Heart left ventricle (tissue), 16 donors: ENCODE measurements at regions not wholly inside any gene's neighbourhood (a gene's known extent, or its start where the extent isn't known, plus 50 kb on each side); places are given as distances from the start of the nearest gene placed in this dataset.
"Not testable (repeated sequence)": the region's sequence is repeated elsewhere in the genome, so short reads cannot be mapped to it uniquely, and the experiment has no call there.

Experiments used
- ATAC-seq, 4 donors: fragments of 200-7000 bp; cut with Tn5 transposase; one replicate each; pipeline ENCODE4 v1.9.1; 2020 to 2022; ENCODE audit warnings: moderate library complexity in 4 of 4, mild to moderate bottlenecking in 3 of 4, moderate number of reproducible peaks in 1 of 4
- DNase-seq, 5 donors: peaks; one replicate each; pipeline ENCODE4 v3.0.0-alpha.2; 2020
- H3K27ac ChIP-seq, 12 donors: fragments of 200-600 bp; sonication (generic) in 4 of 12; one replicate each; pipeline versions ENCODE4 v1.5.0 to v1.8.0; 2016 to 2022; ENCODE audit warnings: mild to moderate bottlenecking in 2 of 12
- H3K27me3 ChIP-seq, 9 donors: fragments of 200-600 bp; sonication (generic) in 2 of 9; one replicate each; pipeline versions ENCODE4 v1.5.1 to v1.8.0; 2016 to 2022; ENCODE audit warnings: mild to moderate bottlenecking in 3 of 9
- H3K36me3 ChIP-seq, 9 donors: fragments of 200-600 bp; sonication (generic) in 2 of 9; one replicate each; pipeline versions ENCODE4 v1.5.0 to v1.8.0; 2018 to 2022; ENCODE audit warnings: mild to moderate bottlenecking in 2 of 9
- H3K4me1 ChIP-seq, 12 donors: fragments of 200-600 bp; sonication (generic) in 4 of 12; one replicate each; pipeline versions ENCODE4 v1.5.0 to v1.8.0; 2016 to 2022; ENCODE audit warnings: mild to moderate bottlenecking in 3 of 12
- H3K4me3 ChIP-seq, 12 donors: fragments of 200-600 bp; sonication (generic) in 4 of 12; one replicate each; pipeline versions ENCODE4 v1.5.0 to v1.8.0; 2017 to 2022; ENCODE audit warnings: mild to moderate bottlenecking in 9 of 12, moderate library complexity in 4 of 12
- H3K9me3 ChIP-seq, 12 donors: fragments of 200-600 bp; sonication (generic) in 4 of 12; one replicate each; pipeline versions ENCODE4 v1.5.0 to v1.8.0; 2016 to 2022; ENCODE audit warnings: mild to moderate bottlenecking in 1 of 12
- CTCF ChIP-seq, 12 donors: fragments of 200-600 bp; sonication (generic) in 4 of 12; IDR thresholded peaks; one replicate each; pipeline versions ENCODE4 v1.5.0 to v1.8.0; 2018 to 2022; ENCODE audit warnings: antibody characterized with exemption in 12 of 12, mild to moderate bottlenecking in 5 of 12
- POLR2A ChIP-seq, 2 donors: fragments of 450-650 bp; IDR thresholded peaks; one replicate each; pipeline ENCODE4 v1.6.1; 2017; ENCODE audit warnings: antibody characterized with exemption in 2 of 2, mild to moderate bottlenecking in 2 of 2, moderate library complexity in 2 of 2
- WGBS, 4 donors: extraction: QIAGEN DNeasy Blood & Tissue Kit in 2 of 4; methylation state at CpG; one replicate each; pipeline versions ENCODE4 v1.1.5 to v1.1.7; 2013 to 2018; 5-methylcytosine and 5-hydroxymethylcytosine counted together
- intact Hi-C, 10 donors: fragments of 100-400 bp; cut with DNase I; formaldehyde crosslinking; loops; one replicate each; pipeline versions ENCODE4 v1.11.1 to v1.14.2; 2022
- donor health status: ischemic (EF 13 %, LVEDD 7.1; RV severe dilation, severe dysfunction).
- donor health status: healthy with polysubstance abuse.
- donor health status: DM: no; HTN: yes; CAD: no.
- donor health status: DM: no; HTN: no; CAD: no.
- donor health status: ischemic (EF 25% LVEDD 6.9; RV normal size, moderate dysfunction).
- donor health status: ischemic (EF 25% LVEDD 5.7; RV mildly dilated, moderate dysfunction).
- donor health status: healthy.
- donor health status: DM: yes; HTN: yes; CAD: no.
- donor health status: ischemic (EF 35%, LVEDD 5.7; RV mildly dilated, moderate dysfunction).
- donor health status: nonischemic (EF 11% LVEDD 7.7; RV severe dilation, severe dysfunction).
- donor health status: DM: yes; HTN: yes; CAD: no.
- donor health status: PGD.
- donor health status: ischemic (EF 29% LVEDD 5.4; RV normal size, mild dysfunction).
- donor health status: nonischemic (EF 23%, LVEDD 6.1; RV moderate dilation, normal function).

- intact Hi-C loops, result no loop called here
- TF ChIP-seq CTCF (IDR thresholded peaks at IDR 0.05) (no peak), POLR2A (IDR thresholded peaks at IDR 0.05) (no peak)
- Histone ChIP-seq H3K27ac (no peak overlapping the region), H3K9me3 (no peaks in the 10 kb centered on the region), H3K27me3 (no peaks in the 10 kb centered on the region), H3K4me3 (no peak overlapping the region), H3K4me1 (no peaks in the 10 kb centered on the region), H3K36me3 (no peaks in the 10 kb centered on the region)
- WGBS, 4 donors, result 61 to 72% (median 66%) methylated on average over 4 of the region's 4 CpGs
- DNase-seq (no peak), ATAC-seq (no peak)
These were observed 230.3 kb downstream of the CNTN3 start for GRCh38 chr3:74384159-74384558.

GRCh38 chr3:74377669-74378068 is 236.8 kb downstream of the CNTN3 start:
- Histone ChIP-seq H3K27ac (no peak overlapping the region), H3K9me3 (peaks cover 0 to 2% (median 0%) of the 10 kb centered on the region in 12 donors), H3K36me3 (no peaks in the 10 kb centered on the region), H3K27me3 (no peaks in the 10 kb centered on the region), H3K4me1 (no peaks in the 10 kb centered on the region), H3K4me3 (no peak overlapping the region)
- TF ChIP-seq POLR2A (IDR thresholded peaks at IDR 0.05) (no peak), CTCF (IDR thresholded peaks at IDR 0.05) (no peak)
- DNase-seq (no peak), ATAC-seq (no peak)
- intact Hi-C loops, result loop anchor here in 1 of 10 donors (5.0 kb wide), 1 partner anchor 625 kb away; no protein-coding TSS in a partner anchor

- intact Hi-C loops, result loop anchor here in 1 of 10 donors (5.0 kb wide), 1 partner anchor 626 kb away; no protein-coding TSS in a partner anchor
- not testable (repeated sequence) for H3K9me3 ChIP-seq, H3K27me3 ChIP-seq, H3K27ac ChIP-seq, H3K4me3 ChIP-seq, H3K36me3 ChIP-seq, DNase-seq, H3K4me1 ChIP-seq, ATAC-seq
- TF ChIP-seq CTCF (IDR thresholded peaks at IDR 0.05), result peak in 6 of 12 donors; percentile 11 to 25 (median 21)
- WGBS, 4 donors, result 61 to 89% (median 81%) methylated on average over 2 of the region's 2 CpGs
These were observed 238.1 kb downstream of the CNTN3 start for GRCh38 chr3:74376323-74376722.

GRCh38 chr3:74375653-74376052 is 238.8 kb downstream of the CNTN3 start:
- Histone ChIP-seq H3K36me3 (no peaks in the 10 kb centered on the region), H3K27me3 (no peaks in the 10 kb centered on the region), H3K27ac (no peak overlapping the region), H3K9me3 (peaks cover 0 to 2% (median 0%) of the 10 kb centered on the region in 12 donors), H3K4me1 (no peaks in the 10 kb centered on the region), H3K4me3 (no peak overlapping the region)
- DNase-seq (no peak), ATAC-seq (no peak)
- WGBS, 4 donors, result 88 to 92% (median 89%) methylated on average over 1 of the region's 1 CpG
- intact Hi-C loops, result loop anchor here in 1 of 10 donors (5.0 kb wide), 1 partner anchor 627 kb away; no protein-coding TSS in a partner anchor
- no peak for TF ChIP-seq POLR2A (IDR thresholded peaks at IDR 0.05)
- TF ChIP-seq CTCF (IDR thresholded peaks at IDR 0.05), result no peak
